OCI-LY1 (cell line): ENCODE measurements at regions not wholly inside any gene's neighbourhood (a gene's known extent, or its start where the extent isn't known, plus 50 kb on each side); places are given as distances from the start of the nearest gene placed in this dataset.
"Not testable (repeated sequence)": the region's sequence is repeated elsewhere in the genome, so short reads cannot be mapped to it uniquely, and the experiment has no call there.

Experiments
- H2AFZ ChIP-seq: fragments of 200-600 bp; sonication (generic), shearing (Covaris generic); 2 replicates; pipeline ENCODE4 v1.6.0; 2014; ENCODE audit warnings: antibody characterized with exemption, mild to moderate bottlenecking, low read length
- H3F3A ChIP-seq: fragments of 200-600 bp; sonication (generic), shearing (Covaris generic); 2 replicates; pipeline ENCODE4 v1.6.0; 2014; ENCODE audit warnings: mild to moderate bottlenecking, antibody characterized with exemption, low read length, moderate library complexity; ENCODE audit not compliant: insufficient read depth
- H3K27ac ChIP-seq: fragments of 200-600 bp; sonication (generic); 2 replicates; pipeline ENCODE4 v1.5.1; 2014; ENCODE audit warnings: low read length, mixed run types, mild to moderate bottlenecking, low read depth; ENCODE audit not compliant: poor library complexity, severe bottlenecking
- H3K27me3 ChIP-seq: fragments of 200-600 bp; sonication (generic); 2 replicates; pipeline ENCODE4 v1.6.0; 2014; ENCODE audit warnings: antibody characterized with exemption, mild to moderate bottlenecking, low read length, moderate library complexity; ENCODE audit not compliant: insufficient read depth
- H3K36me3 ChIP-seq: fragments of 200-600 bp; sonication (generic); 2 replicates; pipeline ENCODE4 v1.6.1; 2014; ENCODE audit warnings: mild to moderate bottlenecking, antibody characterized with exemption, low read length, moderate library complexity, mixed read lengths; ENCODE audit not compliant: insufficient read depth
- H3K4me1 ChIP-seq: fragments of 200-600 bp; sonication (generic); 2 replicates; pipeline ENCODE4 v1.5.1; 2014; ENCODE audit warnings: mild to moderate bottlenecking, low read length, moderate library complexity; ENCODE audit not compliant: insufficient read depth, severe bottlenecking
- H3K4me2 ChIP-seq: fragments of 200-600 bp; sonication (generic), shearing (Covaris generic); 2 replicates; pipeline ENCODE4 v1.6.1; 2014; ENCODE audit warnings: low read length
- H3K4me3 ChIP-seq: fragments of 200-600 bp; sonication (generic); 2 replicates; pipeline ENCODE4 v1.5.1; 2014; ENCODE audit warnings: low read length, low read depth, mild to moderate bottlenecking, mixed read lengths; ENCODE audit not compliant: poor library complexity, severe bottlenecking
- H3K79me2 ChIP-seq: fragments of 200-600 bp; shearing (Covaris generic); 2 replicates; pipeline ENCODE4 v1.6.1; 2016; ENCODE audit warnings: mixed run types, low read length, mixed read lengths; ENCODE audit not compliant: insufficient read depth
- H3K9ac ChIP-seq: fragments of 200-600 bp; sonication (generic), shearing (Covaris generic); 2 replicates; pipeline ENCODE4 v1.6.1; 2014; ENCODE audit warnings: mild to moderate bottlenecking, low read length, mixed read lengths
- H3K9me2 ChIP-seq: fragments of 200-600 bp; sonication (generic), shearing (Covaris generic); 2 replicates; pipeline ENCODE4 v1.6.1; 2014; ENCODE audit warnings: low read depth, mild to moderate bottlenecking, low read length, mixed read lengths
- H3K9me3 ChIP-seq: fragments of 200-600 bp; shearing (Covaris generic); 2 replicates; pipeline ENCODE4 v1.6.1; 2014; ENCODE audit warnings: low read length, mixed read lengths
- H4K20me1 ChIP-seq: fragments of 200-600 bp; sonication (generic), shearing (Covaris generic); 2 replicates; pipeline ENCODE4 v1.6.0; 2016; ENCODE audit warnings: mild to moderate bottlenecking, low read length; ENCODE audit not compliant: insufficient read depth
- CTCF ChIP-seq: fragments of 200-600 bp; sonication (generic), shearing (Covaris generic); IDR thresholded peaks from 2 replicates; pipeline ENCODE4 v1.5.1; 2017; ENCODE audit warnings: mild to moderate bottlenecking, antibody characterized with exemption, low read length, moderate library complexity, mixed read lengths
- EZH2 ChIP-seq: fragments of 200-600 bp; sonication (generic), shearing (Covaris generic); IDR thresholded peaks from 2 replicates; pipeline ENCODE4 v1.8.0; 2017; ENCODE audit warnings: borderline replicate concordance, mixed run types, mild to moderate bottlenecking, antibody characterized with exemption, low read length, moderate library complexity, mixed read lengths

GRCh38 chr1:67612788-67613241 lies 72.2 kb upstream of the GADD45A start:
- no peak overlapping the region for H2AFZ ChIP-seq
- H3K9ac ChIP-seq = no peak overlapping the region
- H3K27me3 ChIP-seq = no peaks in the 10 kb centered on the region
- no peaks in the 10 kb centered on the region for H3K4me1 ChIP-seq
- H3K4me3 ChIP-seq = no peak overlapping the region
- H3K27ac ChIP-seq = no peak overlapping the region
- no peaks in the 10 kb centered on the region for H3F3A ChIP-seq
- H3K9me2 ChIP-seq = no peaks in the 10 kb centered on the region
- no peaks in the 10 kb centered on the region for H3K9me3 ChIP-seq
- no peaks in the 10 kb centered on the region for H3K79me2 ChIP-seq
- TF ChIP-seq EZH2 (no peak), CTCF (no peak)
- H3K4me2 ChIP-seq = no peak overlapping the region
- no peaks in the 10 kb centered on the region for H4K20me1 ChIP-seq
- no peaks in the 10 kb centered on the region for H3K36me3 ChIP-seq

- not testable (repeated sequence) for H3K4me2 ChIP-seq, H3K27ac ChIP-seq, H3K4me3 ChIP-seq, H3K4me1 ChIP-seq, H3K27me3 ChIP-seq, H3K9me2 ChIP-seq, H3K9ac ChIP-seq, H2AFZ ChIP-seq, H3K79me2 ChIP-seq, H4K20me1 ChIP-seq, H3F3A ChIP-seq, H3K9me3 ChIP-seq, H3K36me3 ChIP-seq
Observed at GRCh38 chr1:67613479-67613878, 71.5 kb upstream of the GADD45A start.

- no peak overlapping the region for H3K4me2 ChIP-seq
- H3K36me3 ChIP-seq = no peaks in the 10 kb centered on the region
- no peaks in the 10 kb centered on the region for H3F3A ChIP-seq
- H2AFZ ChIP-seq = no peak overlapping the region
- no peak overlapping the region for H3K27ac ChIP-seq
- no peak overlapping the region for H3K9ac ChIP-seq
- no peaks in the 10 kb centered on the region for H3K4me1 ChIP-seq
- no peak overlapping the region for H3K4me3 ChIP-seq
- no peaks in the 10 kb centered on the region for H3K79me2 ChIP-seq
- no peaks in the 10 kb centered on the region for H3K27me3 ChIP-seq
- TF ChIP-seq EZH2 = no peak
- TF ChIP-seq CTCF = no peak
- no peaks in the 10 kb centered on the region for H3K9me2 ChIP-seq
- no peaks in the 10 kb centered on the region for H3K9me3 ChIP-seq
- no peaks in the 10 kb centered on the region for H4K20me1 ChIP-seq
Observed at GRCh38 chr1:67614511-67614934, 70.5 kb upstream of the GADD45A start.

- Histone ChIP-seq H3K4me1 (no peaks in the 10 kb centered on the region), H3K9me3 (no peaks in the 10 kb centered on the region), H3K9ac (no peak overlapping the region), H3K27me3 (no peaks in the 10 kb centered on the region), H3K79me2 (no peaks in the 10 kb centered on the region), H2AFZ (no peak overlapping the region), H3K4me3 (no peak overlapping the region), H3K4me2 (no peak overlapping the region), H3K27ac (no peak overlapping the region), H4K20me1 (no peaks in the 10 kb centered on the region), H3K36me3 (no peaks in the 10 kb centered on the region), H3F3A (no peaks in the 10 kb centered on the region), H3K9me2 (no peaks in the 10 kb centered on the region)
- no peak for TF ChIP-seq CTCF
- no peak for TF ChIP-seq EZH2
Observed at GRCh38 chr1:67615886-67616285, 69.1 kb upstream of the GADD45A start.
